ENCODE measurements at regions not wholly inside any gene's neighbourhood (a gene's known extent, or its start where the extent isn't known, plus 50 kb on each side); places are given as distances from the start of the nearest gene placed in this dataset.
A peak's percentile ranks its signal among the peaks of the same experiment; 100 is the strongest.
"Not testable (repeated sequence)": the region's sequence is repeated elsewhere in the genome, so short reads cannot be mapped to it uniquely, and the experiment has no call there.

DNA sequence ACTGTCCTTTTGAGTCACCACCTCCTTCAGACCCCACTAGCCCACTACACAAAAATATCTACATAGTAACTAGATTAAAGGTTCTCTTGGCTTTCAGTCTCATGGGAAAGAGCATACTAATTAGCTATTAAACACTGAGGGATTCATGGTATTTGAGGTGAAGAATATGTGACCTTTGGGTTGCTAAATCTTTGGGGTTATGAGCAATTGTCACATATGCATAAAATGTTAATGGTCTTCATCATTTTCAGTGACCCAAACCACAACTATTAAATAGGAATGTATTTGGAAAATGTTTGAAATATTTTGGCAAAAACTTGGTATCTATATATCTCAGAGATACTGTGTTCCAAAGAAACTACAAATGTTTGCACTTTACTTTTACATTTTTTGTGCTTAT lies 365.1 kb downstream of the MAGEB5 start:
- no peak for DNase-seq

DNA sequence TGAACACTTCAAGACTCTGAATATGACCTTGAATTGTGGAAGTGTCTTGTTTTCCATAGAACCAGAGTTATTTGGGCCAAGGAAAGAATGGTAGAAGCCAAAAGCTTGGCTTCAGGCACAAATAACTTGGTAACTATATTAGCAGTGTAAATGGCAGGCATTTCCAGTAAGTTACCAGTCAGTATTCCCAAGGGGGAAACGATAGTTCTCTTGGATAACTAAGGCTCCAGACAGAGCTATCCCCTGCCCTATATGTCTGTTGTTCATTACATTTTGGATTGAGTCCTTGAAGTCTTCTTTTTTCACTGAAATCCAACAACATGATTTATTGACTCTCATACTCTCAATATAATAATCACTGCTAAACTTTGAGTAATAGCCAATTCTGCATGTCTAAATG lies 364.1 kb downstream of the MAGEB5 start:
- DNase-seq = no peak

DNA sequence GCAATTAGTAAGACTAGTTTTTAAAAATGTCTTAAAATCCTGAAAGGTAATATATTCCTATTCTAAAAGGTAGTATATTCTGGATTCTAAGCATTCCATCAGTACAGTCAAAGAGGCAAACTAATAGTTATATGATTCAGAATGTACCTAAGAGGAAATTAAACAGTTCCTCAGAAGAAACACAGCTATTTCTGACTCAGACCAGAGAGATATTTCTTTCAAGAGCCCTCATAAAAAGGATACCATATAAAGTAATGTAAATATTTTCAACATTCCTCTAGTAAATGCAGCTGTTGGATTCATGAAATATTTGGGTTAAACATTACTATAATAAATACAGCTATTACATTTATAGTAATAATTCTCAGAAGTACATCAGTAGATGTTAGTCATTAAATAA lies 358.3 kb downstream of the MAGEB5 start:
- DNase-seq = no peak

DNA sequence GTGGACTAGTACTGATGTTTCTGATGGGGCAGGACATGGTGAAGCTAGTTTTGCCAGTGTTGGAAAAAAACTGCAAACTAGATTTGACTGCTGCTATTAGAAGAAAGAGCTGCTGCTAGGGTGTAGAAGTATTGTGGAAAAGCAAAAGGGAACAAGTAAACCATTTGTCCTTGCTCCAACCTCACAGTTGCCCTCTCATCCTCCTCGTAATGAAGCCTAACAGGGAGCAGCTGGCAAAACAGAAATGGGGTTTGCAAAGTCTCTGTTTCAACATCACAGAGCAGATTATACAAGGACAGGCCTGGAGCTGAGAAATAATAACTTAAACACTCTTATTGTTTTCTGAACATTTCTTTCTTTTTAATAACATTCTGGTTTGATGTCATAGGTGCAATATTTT lies 346.2 kb downstream of the MAGEB5 start:
- no peak for DNase-seq

DNA sequence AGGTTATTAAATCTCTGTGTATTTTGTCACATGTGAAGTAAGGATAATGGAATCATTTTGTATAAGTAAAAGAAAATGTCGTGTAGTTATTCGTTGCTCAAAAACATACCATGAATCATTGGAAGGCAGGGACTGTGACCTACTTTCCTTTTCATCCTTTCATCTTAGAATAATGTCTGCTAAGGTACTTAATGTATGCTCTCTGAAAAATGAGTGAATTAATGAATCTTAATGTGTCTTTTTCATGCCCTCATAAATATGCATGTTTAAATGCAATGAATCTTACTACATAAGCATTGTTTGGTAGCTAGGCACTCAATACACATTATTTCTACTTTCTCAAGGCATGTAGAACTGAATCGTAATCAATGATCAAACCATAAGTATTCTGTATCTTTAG lies 343.9 kb downstream of the MAGEB5 start:
- no peak for DNase-seq

DNA sequence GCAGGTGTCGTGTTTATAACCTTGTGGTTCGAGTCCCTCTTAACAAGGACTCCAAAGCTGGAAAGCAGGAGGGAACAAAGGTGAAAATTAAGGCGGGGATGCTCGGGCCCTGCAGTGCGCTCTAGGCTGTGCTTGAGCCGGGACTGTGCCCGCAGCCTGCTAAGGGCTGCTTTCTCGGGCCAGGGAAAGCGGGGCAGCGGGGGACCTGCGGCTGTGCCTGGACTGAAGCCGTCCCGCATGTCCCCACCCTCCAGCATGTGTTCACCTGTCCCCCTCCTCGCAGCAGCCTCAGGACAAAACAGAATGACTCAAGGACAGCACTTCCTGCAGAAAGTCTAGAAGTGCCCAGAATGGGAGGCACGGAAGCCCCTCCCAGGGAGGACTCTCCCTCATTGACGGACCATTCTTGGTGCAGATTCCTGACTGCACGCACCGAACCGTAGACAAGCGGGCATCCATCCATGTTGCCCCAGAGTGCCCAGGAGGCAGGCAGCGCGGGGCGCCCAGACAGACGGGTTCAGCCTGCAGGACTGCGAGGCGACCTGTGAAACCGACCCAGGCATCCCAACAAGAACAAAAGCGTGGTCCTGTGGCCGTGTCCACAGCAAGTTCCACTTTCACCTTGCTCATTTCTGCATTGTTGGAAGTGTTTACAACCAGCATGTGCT lies 342.9 kb downstream of the MAGEB5 start:
- no peak for DNase-seq

DNA sequence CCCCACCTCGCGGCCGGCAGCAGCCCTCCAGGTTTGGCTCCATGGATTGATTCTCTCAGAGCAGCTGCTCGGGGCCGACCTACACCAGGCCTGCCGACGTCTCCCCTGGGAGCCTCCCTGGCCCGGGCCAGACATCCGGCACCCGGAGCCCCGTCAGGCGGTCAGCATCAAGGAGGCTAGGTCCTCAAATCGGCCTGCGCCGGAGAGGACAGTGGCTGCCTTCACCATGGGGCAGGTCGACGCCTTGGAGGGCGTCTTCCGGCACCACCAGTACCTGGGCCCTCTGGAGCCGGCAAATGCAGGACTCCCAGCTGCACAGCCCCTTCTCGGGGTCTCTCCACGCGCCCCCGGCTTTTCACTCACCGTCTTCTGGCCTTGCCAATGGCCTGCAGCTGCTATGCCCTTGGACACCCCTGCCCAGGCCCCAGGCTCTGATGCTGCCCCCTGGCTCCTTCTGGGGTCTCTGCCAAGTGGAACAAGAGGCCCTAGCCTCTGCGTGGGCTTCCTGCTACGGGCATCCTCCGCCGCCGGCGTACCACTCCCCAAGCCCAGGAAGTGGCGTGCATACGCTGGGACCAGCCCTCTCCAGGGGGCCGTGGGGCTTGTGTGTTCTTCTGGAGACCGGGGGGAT lies 341.8 kb downstream of the MAGEB5 start:
- DNase-seq = no peak

DNA sequence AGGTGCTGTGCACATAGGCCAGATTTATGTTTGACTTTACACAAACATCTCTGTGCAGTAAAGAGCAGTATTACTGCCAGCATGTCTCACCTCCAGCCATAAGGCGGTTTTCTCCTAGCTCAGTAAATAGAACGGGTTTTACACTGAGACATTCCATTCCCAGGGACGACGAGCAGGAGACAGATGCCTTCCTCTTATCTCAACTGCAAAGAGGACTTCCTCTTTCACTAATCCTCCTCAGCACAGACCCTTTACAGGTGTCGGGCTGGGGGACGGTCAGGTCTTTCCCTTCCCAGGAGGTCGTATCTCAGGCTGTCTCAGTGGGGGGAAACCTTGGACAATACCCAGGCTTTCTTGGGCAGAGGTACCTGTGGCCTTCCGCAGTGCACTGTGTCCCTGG lies 309.8 kb downstream of the MAGEB5 start:
- DNase-seq = not testable (repeated sequence)

DNA sequence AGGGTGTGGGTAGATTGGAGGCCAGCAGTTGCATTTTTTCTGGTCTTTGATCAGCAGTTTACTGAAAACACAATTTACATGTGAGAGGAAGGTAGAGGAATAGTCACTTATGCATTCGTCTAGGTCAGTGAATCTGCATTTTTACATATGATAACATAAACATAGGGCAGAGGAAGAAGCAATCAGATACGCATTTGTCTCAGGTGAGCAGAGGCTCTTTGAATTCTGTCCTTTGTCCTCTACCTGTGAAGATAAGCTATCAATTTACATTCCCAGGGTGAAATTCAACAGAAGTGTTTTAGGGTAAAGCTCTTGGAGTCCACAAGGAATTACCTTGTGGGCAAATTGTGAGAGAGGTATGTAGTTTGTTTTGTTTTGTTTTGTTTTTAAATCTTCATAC lies 306.5 kb downstream of the MAGEB5 start:
- no peak for DNase-seq

DNA sequence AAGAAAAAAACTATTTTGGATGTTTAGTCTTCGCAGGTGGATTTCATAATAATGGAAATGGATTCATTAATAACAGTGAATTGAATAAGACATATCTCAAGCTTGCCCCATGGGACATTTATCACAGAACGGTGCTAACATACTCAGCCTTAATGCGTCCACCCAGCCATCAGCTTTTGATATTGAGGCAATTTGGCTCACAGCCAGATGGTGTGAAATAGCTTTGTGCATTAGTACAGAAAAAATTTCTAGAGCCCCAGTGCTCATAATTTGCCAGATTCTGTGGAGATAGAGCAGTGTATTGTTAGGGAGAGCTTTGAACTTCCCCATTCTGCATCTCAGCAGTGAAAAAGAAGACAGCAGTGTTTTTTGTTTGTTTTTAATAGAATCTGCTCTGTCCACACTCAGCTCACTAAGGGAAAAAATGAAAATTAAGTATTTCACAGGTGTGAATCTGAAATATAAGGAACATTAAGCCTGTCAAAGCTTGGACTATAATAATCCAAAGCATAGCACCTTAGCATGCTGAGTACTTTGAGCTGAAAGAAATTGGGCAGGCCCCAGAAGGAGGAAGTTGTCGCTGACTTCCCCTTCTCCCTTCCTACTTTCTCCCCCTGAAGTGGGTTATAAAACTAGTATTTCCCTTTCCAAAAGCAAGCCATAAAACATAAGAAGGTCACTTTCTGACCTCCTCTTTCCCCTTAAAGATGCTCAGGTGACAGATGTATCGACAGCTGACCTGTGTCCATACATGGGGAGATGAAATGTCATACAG lies 295.8 kb downstream of the MAGEB5 start:
- DNase-seq = no peak

DNA sequence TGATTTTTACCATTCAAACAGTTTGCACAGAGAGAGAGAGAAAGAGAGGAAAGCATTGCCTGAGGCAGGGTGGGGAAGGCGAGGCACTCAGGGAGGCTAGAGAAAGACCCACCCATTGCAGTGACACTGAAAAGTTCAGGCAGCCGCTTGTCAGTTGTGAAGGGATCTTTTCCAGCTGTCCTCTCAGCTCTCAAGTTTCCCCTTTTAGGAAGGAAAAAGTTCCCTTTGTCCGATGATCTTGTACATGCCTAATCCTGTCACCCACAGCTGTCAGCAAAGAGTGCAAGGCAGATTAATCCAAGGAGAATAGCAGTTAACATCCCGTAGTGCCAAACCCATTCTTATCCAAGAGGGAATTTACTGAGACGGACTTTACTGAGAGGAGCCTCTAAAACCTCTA lies 255.0 kb downstream of the MAGEB5 start:
- no peak for DNase-seq

DNA sequence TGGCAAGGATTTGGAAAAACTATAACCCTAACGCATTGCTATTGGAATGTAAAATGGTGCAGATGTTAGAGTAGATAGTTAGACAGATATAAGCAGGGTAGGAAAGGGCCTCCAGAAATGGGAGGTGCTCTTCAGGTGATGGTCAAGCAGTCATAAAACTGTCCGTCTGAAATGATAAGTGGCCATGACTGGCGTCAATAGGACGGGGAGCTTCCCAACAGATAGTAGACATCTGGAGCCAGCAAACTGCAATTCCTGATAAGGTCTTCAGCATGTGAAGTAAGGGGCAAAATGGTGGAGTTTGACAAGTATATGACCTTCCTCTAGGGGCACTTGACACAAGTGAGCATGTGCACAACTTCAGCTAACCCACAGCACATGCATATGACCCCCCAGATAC lies 250.4 kb downstream of the MAGEB5 start:
- DNase-seq = no peak

DNA sequence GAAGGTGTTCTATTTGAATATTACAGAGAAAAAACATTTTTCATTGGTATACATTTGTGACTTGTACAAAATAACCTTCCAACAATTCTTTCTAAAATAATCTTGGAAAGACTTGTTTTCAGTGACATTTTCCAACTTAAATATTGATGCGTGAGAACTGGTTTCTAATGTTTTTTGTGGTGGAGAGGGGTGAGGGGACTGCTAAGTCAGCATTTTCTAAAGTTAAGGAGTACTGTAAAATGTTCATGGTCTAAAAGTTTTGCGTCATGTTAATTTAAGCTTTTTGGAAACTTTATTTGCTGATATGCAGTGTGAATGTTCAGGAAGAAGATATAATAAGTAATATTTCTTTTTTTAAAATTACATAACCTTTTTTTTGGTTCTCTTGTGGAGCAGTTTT lies 229.3 kb downstream of the MAGEB5 start:
- no peak for DNase-seq

DNA sequence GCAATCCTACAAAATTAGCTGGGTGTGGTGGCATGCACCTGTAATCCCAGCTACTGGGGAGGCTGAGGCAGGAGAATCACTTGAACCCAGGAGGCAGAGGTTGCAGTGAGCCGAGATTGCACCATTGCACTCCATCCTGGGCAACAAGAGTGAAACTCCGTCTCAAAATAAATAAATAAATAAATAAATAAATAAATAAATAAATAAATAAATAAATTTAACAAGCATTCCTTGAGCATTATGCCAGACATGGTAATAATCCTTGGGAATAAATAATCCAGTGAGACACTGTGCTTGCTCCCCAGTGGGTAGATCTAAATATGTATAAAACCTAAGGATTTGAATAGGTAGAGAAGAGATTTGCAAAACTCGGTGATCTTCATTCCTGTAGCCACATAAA lies 228.4 kb downstream of the MAGEB5 start:
- not testable (repeated sequence) for DNase-seq

DNA sequence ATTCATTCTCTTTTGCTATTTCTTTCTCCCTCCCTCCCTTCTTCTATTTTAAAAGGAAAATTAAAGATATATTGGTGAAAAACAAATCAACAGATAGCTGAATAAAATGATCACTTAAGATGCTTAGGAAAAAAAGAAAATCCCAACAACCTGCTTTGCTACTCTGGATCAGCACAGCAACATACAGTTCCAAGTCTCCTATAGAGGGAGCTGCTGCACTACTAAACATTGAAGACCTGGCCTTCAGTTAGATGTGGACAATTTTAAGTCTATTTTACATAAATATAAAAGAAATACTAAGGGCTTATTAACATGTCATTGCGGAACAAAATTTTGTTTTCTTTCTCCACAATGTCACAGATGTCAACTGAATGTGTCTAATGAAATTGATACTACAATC lies 226.4 kb downstream of the MAGEB5 start:
- peak; percentile 7 for DNase-seq

DNA sequence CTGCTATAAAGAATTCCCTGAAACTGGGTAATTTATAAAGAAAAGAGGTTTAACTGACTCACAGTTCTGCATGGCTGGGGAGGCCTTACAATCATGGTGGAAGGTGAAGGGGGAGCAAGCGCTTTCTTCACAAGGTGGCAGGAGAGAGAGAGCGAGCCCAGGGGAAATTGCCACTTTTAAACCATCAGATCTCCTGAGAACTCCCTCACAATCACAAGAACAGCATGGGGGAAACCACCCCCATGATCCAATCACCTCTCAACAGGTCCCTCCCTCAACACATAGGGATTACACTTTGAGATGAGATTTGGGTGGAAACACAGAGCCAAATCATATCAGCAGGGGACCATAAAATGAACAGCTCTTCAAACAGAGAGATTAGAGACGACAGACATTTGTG lies 198.6 kb downstream of the MAGEB5 start:
- DNase-seq = no peak

DNA sequence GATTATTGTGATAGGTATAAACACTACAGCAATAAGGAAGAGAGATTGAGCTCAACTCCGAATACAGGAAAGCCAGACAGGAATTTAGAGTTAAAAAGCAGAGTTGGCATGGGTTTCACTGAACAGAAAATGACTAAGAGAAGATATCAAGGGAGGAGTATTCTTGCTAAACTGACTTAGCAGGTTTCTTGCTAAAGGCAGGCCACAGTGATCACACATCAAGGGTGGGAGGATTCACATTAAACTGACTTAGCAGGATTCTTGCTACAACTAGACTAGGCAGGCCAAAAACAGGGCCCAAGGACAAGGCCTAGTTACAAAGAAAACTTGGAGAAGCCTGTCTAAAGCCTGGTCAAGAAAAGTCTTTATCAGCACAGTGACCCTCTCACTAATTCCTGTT lies 195.1 kb downstream of the MAGEB5 start:
- DNase-seq = no peak

DNA sequence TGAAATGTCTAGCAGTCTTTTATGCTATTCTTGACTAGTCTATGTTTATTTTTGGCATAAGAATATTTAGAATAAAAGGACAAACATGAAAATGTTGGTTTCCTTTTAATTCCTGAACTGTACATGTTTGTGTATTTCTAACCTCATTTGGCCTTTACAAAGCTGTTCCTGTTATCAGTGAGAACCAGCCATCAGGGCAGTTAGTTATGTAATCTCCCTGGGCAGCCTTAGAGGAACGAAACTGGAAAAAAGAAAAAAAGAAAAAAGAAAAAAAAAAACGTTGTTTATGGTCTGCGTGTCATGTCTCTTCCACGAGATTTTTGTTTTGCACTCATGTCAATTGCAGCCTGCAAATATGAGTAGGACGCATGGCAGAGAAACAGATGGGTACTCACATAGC lies 193.7 kb downstream of the MAGEB5 start:
- DNase-seq = no peak

DNA sequence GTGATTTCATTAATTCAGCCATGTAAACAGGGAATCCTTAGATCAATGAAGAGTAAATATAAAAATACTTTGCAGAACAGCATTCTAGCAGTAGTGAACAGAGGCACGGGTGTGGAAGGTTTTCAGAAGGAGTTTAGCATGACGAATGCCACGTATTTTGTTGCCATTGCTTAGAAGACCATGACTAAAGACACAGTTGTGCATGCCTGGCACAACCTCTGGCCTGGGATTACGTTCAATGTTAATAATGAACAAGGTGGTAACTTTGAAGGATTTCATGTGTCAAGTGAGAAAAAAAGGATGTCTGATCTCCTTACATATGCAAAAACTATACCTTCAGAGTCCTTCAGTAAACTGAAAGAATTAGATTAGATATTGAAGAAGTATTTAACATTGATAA lies 171.9 kb downstream of the MAGEB5 start:
- no peak for DNase-seq

DNA sequence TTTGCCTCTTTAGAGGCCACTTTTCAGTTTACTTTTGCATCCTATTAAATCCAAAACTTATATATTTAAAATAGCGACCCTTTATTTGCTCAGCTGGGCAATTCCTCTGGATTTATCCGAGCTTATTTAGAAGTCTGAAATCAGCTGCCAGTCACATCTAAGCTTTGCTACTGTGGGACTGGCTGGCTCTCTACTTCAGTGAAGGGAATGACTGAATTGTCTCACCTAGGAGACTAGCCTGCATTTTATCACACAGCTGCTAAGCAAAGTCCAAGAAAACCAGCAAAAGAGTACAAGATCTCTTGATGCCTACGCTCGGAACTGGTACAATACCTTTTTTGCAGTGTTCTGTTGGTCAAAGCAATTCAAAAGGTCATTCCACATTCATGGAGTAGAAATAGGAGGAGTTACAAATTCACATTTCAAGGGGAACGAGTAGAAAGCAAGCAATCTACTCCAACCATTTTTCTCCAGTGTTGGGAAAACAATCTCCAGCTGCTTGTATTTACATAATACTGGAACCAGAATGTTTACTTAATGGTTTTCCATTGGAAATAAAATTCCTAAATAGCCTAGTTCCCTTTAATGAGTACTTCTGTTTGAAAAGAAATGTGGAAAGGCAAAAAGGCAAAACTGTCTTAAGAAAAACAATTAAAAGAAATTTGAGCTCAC lies 160.2 kb downstream of the MAGEB5 start:
- DNase-seq = no peak

DNA sequence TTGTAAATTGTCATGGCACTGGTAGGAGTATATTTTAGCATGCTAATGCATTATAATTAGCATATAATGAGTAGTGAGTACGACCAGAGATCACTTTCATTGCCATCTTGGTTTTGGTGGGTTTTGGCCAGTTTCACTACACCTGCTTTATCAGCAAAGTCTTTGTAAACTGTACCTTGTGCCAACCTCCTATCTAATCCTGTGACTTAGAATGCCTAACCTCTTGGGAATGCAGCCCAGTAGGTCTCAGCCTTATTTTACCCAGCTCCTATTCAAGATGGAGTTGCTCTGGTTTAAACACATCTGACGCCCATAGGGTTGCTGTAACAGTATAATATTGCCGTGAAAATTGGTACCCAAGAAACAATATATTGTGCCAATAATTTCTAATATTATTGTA lies 159.4 kb downstream of the MAGEB5 start:
- DNase-seq = no peak

DNA sequence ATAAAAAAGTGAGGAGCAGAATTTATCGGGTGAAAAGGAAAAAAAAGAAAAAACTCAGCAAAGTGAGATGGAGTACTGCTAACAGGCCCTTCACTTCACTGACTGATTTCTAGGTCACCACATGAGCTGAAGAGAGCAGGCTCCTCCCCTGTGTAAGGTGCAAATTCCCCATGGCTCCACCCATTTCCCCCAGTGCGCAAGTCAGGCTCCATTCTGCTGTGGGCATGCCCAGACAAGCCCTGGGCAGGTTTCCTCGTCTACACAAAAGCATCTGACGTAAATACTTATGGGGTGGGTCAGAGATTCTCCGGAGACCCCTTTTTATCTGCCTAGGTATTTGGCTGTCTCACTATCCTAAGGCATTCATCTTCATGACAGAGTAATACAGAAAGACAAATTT lies 157.9 kb downstream of the MAGEB5 start:
- no peak for DNase-seq

DNA sequence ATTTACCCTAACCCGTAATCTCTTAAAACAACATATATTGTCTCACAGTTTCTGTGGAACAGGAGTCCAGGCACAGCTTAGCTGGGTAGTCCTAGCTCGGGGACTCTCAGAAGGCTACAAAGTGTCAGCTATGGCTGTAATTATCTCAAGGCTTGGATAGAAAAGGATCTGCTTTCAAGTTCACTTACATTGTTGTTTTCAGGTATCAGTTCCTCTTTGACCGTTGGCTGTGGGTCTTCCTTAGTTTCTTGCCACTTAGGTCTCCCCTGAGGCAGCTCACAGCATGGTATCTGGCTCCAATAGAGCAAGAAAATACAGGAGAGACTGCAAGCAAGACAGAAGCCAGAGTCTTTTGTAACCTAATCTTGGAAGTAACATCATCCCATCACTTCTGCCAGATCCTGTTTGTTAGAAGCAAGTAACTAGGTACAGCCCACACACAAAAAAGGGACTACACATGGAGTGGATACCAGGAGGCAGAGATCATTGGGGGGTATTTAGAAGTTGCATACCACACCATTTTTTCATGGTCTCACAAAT lies 137.0 kb downstream of the MAGEB5 start:
- no peak for DNase-seq

DNA sequence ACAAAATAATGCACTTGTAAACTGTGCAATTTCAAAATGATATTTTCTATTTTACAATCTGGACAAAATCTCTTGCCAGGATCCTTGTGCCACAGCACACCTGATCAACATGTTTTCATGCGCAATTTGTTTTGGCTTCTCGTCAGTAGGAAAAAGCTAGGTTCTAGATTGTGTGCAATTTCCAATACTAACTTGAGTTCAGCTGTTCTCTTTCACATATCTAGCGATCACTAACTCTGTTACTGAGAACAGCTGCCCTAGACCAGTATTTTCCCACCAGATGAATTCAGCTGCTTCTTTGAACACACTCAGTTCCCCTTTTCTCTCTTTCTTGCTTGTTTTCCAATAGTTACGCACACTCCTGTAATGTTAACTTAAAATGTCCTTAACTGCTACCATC lies 131.2 kb downstream of the MAGEB5 start:
- no peak for DNase-seq
